Prostate gland (tissue), 2 donors: ENCODE measurements at regions not wholly inside any gene's neighbourhood (a gene's known extent, or its start where the extent isn't known, plus 50 kb on each side); places are given as distances from the start of the nearest gene placed in this dataset.

Experiments used
- CTCF ChIP-seq, 4 experiments: fragments of 200-600 bp in 2 of 4; fragments of 450-650 bp in 2 of 4; sonication (generic) in 2 of 4; IDR thresholded peaks; 1 replicate in 3 of 4; 2 replicates in 1 of 4; pipeline ENCODE4 v1.5.1; 2016 to 2019; ENCODE audit warnings: antibody characterized with exemption in 4 of 4, mild to moderate bottlenecking in 2 of 4, moderate library complexity in 2 of 4
- POLR2A ChIP-seq: fragments of 450-650 bp; IDR thresholded peaks from one replicate; pipeline ENCODE4 v1.6.1; 2016; ENCODE audit warnings: antibody characterized with exemption, mild to moderate bottlenecking

- no peak for TF ChIP-seq CTCF (IDR thresholded peaks at IDR 0.05)
- TF ChIP-seq POLR2A = no peak
These were observed 120.2 kb upstream of the DAB2 start for GRCh38 chr5:39544941-39545340.
